ENCODE measurements at regions not wholly inside any gene's neighbourhood (a gene's known extent, or its start where the extent isn't known, plus 50 kb on each side); places are given as distances from the start of the nearest gene placed in this dataset.
"Not testable (repeated sequence)": the region's sequence is repeated elsewhere in the genome, so short reads cannot be mapped to it uniquely, and the experiment has no call there.

DNA sequence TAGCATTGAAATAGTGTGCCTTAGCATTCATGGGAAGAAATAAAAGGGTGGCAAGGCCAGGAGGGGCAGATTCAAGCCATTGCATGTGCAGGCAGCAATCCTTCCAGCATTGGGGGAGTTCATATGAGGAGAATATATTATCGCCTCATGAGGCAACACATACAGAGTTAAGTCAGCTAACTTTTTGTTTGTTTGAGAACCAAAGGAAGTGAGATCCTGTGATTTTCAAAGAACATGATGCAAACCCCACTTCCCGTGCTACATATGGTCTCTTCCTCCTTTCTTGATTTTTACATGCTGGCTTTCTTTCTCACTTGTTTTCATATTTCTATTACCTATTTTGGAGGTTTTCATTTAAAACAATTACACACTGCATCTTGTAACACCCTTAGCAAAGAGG, 579.7 kb upstream of the ARID1B start:
- WGBS, 5 donors, result 55 to 75% (median 59%) methylated on average over 2 of the region's 2 CpGs
- Histone ChIP-seq H3K9me3 (no peaks in the 10 kb centered on the region), H3K4me1 (no peaks in the 10 kb centered on the region), H3K36me3 (no peaks in the 10 kb centered on the region), H3K27me3 (no peaks in the 10 kb centered on the region), H3K27ac (no peak overlapping the region), H3K4me3 (no peak overlapping the region)
- intact Hi-C loops (cut with DNase I; ENCODE audit: low total_unique reads), result no loop called here
- no peak for DNase-seq
- TF ChIP-seq EP300 (IDR thresholded peaks at IDR 0.05), result no peak
- no peak for TF ChIP-seq POLR2A (IDR thresholded peaks at IDR 0.05)
- no peak for TF ChIP-seq POLR2AphosphoS5 (IDR thresholded peaks at IDR 0.05)
- TF ChIP-seq, protein P1, sequence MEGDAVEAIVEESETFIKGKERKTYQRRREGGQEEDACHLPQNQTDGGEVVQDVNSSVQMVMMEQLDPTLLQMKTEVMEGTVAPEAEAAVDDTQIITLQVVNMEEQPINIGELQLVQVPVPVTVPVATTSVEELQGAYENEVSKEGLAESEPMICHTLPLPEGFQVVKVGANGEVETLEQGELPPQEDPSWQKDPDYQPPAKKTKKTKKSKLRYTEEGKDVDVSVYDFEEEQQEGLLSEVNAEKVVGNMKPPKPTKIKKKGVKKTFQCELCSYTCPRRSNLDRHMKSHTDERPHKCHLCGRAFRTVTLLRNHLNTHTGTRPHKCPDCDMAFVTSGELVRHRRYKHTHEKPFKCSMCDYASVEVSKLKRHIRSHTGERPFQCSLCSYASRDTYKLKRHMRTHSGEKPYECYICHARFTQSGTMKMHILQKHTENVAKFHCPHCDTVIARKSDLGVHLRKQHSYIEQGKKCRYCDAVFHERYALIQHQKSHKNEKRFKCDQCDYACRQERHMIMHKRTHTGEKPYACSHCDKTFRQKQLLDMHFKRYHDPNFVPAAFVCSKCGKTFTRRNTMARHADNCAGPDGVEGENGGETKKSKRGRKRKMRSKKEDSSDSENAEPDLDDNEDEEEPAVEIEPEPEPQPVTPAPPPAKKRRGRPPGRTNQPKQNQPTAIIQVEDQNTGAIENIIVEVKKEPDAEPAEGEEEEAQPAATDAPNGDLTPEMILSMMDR (IDR thresholded peaks at IDR 0.05), result no peak

DNA sequence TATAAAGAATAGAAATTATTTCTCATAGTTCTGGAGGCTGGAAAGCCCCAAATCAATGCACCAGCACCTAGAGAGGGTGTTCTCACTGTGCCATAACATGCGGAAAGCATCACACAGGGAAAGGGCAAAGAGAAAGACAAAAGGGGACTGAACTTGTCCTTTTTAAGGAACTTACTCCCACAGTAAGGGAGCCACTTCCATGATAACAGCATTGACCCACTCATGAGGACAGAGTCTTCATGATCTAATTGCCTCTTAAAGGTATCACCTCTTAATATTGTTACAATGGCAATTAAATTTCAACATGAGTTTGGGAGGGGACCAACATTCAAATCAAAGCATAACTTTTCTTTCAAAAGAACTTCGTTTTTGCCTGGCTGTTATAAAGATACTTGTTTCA, 582.2 kb upstream of the ARID1B start:
- H3K36me3 ChIP-seq, result no peaks in the 10 kb centered on the region
- no peak overlapping the region for H3K27ac ChIP-seq
- H3K4me3 ChIP-seq, result no peak overlapping the region
- TF ChIP-seq EP300 (IDR thresholded peaks at IDR 0.05) (no peak), POLR2AphosphoS5 (IDR thresholded peaks at IDR 0.05) (no peak), POLR2A (IDR thresholded peaks at IDR 0.05) (no peak)
- TF ChIP-seq, protein P1 (IDR thresholded peaks at IDR 0.05), result no peak
- no peaks in the 10 kb centered on the region for H3K9me3 ChIP-seq
- DNase-seq, result no peak
- intact Hi-C loops (cut with DNase I; ENCODE audit: low total_unique reads), result no loop called here
- WGBS, 5 donors, result 77 to 84% (median 78%) methylated on average over 2 of the region's 2 CpGs
- H3K4me1 ChIP-seq, result no peaks in the 10 kb centered on the region
- no peaks in the 10 kb centered on the region for H3K27me3 ChIP-seq

DNA sequence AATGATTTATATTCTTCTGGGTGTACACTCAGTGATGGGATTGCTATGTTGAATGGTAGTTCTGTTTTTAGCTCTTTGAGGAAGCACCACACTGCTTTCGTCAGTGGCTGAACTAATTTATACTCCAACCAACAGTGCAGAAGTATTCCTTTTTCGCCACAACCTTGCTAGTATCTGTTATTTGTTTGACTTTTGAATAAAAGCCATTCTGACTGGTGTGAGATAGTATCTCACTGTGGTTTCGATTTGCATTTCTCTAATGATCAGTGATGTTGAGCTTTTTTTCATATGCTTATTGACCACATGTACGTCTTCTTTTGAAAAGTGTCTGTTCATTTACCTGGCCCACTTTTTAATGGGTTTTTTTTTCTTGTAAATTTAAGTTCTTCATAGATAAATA, 583.8 kb upstream of the ARID1B start:
- DNase-seq, result no peak
- Histone ChIP-seq H3K4me1 (no peaks in the 10 kb centered on the region), H3K4me3 (no peak overlapping the region), H3K27me3 (no peaks in the 10 kb centered on the region), H3K9me3 (no peaks in the 10 kb centered on the region), H3K27ac (no peak overlapping the region), H3K36me3 (no peaks in the 10 kb centered on the region)
- WGBS, 5 donors, result 79 to 93% (median 92%) methylated on average over 4 of the region's 4 CpGs
- TF ChIP-seq EP300 (IDR thresholded peaks at IDR 0.05), result no peak
- no peak for TF ChIP-seq POLR2A (IDR thresholded peaks at IDR 0.05)
- TF ChIP-seq, protein P1 (IDR thresholded peaks at IDR 0.05), result no peak
- intact Hi-C loops (cut with DNase I; ENCODE audit: low total_unique reads), result no loop called here

DNA sequence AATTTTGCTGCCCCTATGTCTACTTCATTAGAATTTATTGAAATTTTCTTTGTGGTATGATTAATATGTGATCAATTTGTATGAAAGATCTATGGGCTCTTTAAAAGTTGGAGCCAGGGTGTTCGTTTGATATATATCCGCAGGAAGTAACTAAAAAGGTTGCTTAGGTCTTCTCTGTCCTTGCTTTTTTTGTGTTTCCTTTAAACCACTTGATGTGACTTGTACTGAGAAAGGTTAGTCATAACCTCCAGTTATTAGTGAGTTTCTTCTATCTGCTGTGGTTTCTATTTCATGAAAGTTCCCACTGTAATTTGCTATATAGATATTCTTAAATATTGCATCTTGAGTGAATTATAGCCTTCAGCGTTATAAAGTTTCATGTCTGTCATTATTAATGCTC, 585.3 kb upstream of the ARID1B start:
- intact Hi-C loops (cut with DNase I; ENCODE audit: low total_unique reads), result no loop called here
- TF ChIP-seq POLR2A (IDR thresholded peaks at IDR 0.05) (no peak), EP300 (IDR thresholded peaks at IDR 0.05) (no peak), POLR2AphosphoS5 (IDR thresholded peaks at IDR 0.05) (no peak)
- TF ChIP-seq, protein P1 (IDR thresholded peaks at IDR 0.05), result no peak
- Histone ChIP-seq H3K27ac (no peak overlapping the region), H3K4me3 (no peak overlapping the region), H3K9me3 (no peaks in the 10 kb centered on the region), H3K27me3 (no peaks in the 10 kb centered on the region), H3K36me3 (no peaks in the 10 kb centered on the region), H3K4me1 (no peaks in the 10 kb centered on the region)
- 54 to 74% (median 69%) methylated on average over 3 of the region's 3 CpGs for WGBS, 5 donors
- no peak for DNase-seq

DNA sequence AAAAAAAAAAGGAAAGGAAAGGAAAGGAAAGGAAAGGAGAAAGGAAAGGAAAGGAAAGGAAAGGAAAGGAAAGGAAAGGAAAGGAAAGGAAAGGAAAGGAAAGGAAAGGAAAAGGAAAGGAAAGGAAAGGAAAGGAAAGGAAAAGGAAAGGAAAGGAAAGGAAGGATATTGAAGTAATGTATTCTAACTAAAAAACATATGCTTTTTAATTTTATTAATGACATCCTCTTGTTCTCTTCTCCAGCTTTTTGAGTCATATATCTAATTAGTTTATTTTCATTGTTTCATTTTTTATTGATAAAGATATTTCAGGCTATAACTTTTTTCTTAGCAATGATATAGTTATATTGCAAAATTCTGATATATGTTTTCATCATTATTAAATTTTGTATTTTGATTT, 585.8 kb upstream of the ARID1B start:
- intact Hi-C loops (cut with DNase I; ENCODE audit: low total_unique reads); H3K36me3 ChIP-seq; H3K4me1 ChIP-seq; H3K9me3 ChIP-seq; H3K27me3 ChIP-seq; H3K27ac ChIP-seq; H3K4me3 ChIP-seq; DNase-seq: not testable (repeated sequence)

Measured in stomach (tissue), 8 donors.